Activated T-cell treated with anti-CD3 and anti-CD28 coated beads, Interleukin-2, amount 50 U/mL, for 48 hours (primary cell): ENCODE measurements at regions not wholly inside any gene's neighbourhood (a gene's known extent, or its start where the extent isn't known, plus 50 kb on each side); places are given as distances from the start of the nearest gene placed in this dataset.

Experiments used
- DNase-seq, 2 experiments: peaks; one replicate each; pipeline ENCODE4 v3.0.0-alpha.2; 2020

DNA sequence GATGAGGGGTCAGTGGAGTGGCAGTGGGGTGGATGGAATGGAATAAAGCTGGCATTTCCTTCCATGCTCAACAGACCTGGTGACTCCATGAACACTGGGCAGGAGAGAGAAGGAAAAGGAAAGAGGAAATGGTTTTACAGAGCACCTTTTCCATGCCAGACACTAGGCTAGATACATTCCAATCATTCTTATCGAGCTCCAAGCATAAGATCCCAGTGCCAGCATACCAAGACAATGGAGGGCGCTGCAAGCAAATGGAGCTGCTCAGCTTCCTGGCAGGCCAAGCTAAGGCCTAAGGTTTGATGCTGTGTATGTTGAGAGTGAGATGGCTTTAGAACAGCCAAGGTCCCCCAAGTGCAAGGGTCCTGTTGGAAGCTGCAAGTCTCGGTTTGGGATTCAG is 113.2 kb downstream of the HSPH1 start:
- no peak for DNase-seq

DNA sequence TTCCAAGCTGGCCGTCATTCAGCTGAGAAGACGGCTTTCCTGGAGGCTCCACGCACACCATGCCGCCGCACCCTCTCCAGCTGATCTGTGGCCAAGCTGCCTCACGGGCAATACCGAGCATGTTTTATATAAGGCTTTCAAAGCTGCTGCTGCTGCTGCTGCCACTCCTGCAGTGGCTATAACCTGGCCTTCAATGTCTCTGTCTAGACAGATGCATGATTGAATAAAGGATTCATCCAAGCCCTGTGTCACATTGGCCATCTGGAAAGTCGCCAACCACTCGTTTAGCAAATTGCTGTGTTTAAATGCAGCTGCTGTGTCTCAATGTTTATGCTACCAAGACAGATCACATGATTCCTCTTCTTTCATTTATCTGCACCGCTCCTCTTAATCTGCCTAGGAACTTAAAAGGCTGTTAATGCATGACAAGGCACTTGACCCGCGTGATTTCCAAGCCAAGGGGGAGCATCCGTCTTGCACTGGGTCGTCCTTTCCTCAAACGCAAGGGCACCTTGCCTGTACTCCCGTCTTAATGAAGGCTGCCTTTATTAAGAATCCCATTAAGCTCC is 114.3 kb downstream of the TEX26 start:
- DNase-seq, result no peak

DNA sequence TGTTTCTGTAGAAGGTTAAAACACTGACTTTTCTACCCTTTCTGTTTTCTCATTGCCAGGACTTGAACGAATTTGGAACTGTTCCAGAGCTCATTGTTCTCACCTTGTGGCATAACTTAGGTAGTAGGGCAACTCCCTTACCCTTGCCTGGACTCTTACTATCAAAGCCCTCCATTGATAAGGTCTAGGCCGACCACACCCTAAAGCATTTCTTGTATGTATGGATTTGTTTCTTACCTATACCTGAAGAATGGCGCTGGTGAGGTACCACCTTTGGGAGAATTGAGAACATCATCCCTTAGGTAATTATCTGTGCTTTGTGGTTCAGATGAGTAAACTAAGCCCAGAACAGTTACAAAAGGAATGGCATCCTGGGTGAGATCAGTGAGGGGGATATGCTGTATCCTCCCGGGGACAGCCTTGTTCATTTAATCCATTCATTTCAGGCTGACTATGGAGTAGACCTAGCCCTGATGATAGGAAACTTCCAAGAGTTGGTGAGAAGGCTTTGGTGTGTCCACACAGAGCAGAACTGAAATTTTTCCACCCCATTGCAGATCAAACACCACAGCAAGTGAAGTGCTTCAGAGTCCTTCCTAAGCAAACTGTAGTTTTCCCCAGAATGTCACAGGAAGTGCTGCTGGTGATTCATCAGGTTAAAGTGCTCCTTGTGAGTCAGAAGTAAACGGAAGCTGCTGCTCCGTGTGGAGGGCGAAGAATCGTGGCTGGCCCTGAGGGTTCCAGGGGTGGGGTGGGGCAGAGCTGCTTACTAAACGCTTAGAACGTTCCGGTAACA is 113.0 kb downstream of the TEX26 start:
- DNase-seq, result peak; percentile 81 to 84

DNA sequence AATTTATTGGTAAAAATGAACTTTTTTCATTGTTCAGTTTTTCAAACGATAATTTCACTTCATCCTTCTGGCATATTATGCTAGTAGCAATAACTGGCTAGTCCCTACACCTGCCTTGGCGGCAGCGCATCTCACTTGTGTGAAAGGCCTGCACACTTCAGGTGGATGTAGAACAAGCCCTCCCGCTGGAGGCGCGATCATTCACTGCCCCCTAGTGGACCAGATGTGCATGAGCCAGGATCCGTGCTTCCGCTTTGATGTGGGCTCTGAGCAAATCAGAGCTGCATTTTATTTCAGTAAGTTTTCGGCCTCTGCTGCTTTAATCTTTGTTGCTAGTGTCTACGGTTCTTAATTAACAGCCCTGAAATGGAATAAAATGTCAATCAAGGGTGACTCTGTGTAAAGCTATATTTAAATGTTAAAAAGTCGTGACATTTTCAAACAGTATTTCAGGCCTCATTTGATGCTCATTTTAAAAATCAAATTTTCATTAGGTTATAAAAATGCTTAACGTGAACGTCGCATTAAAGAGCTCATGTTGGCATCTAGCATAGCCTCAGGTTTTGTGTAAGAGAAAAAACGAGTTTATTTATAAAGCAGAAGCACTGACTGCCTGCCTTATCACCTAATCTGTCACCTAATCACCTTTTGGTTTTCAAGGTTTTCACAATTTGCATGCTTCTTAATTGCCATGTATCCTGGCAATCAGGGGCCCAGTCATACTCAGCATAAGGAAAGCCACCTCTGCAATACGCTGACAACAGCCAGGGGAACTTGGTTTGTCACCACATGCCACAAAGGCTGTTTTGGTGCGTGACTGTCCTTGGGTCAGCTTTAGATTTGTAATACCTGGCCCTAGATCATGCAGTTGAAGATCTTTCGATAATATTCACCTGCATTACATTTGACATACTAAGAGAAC is 112.2 kb downstream of the TEX26 start:
- DNase-seq, result peak; percentile 88 to 90

DNA sequence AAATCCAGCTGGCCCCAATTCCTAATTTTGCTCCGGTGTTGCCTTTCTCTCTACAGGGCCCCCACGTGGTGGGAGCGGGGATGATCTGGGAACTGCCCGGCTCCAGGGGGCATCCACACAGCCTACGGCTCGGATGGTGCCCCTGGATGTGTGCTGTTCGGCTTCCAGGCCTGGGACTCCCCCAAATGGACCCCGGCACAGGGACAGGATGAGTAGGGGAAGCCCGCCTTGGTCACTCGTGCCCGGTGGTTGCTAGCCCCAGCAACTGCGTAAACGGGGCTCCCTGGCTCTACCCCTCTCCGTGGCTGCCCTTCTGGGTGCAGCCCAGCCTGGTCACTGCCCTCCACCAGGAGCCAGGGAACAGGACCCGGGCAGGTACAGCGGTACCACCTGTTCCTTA is 111.5 kb downstream of the TEX26 start:
- DNase-seq, result no peak

DNA sequence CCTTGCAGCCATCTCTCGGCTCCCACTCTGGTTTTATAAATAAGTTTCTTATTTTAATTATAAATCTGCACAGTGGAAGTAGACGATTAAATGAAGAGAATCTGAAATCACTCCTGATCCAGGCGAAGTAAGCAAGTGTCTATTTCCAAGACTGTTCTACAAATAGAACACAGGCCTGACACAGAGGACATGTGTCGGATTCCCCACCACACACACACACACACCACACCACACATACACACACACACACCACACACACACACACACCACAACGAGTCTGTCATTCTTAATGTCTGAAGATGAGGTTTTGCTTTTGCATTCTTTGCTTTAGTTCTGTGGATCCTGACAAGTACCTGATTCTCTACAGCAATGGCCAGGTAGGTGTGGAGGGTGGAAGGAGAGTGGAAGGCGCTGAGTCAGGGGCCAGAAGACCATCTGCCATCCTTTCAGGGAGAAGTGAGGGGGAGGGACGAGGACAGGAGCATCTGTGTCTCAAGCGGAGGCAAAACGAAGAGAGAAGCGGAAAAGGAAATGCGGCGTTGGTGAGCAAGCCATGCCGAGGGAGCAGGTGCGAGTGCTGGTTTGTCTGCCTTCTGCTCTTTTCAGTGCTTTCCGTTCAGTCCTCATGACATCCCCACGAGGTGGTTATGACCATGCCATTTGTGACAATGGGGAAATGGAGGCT is 110.2 kb downstream of the TEX26 start:
- DNase-seq, result no peak

DNA sequence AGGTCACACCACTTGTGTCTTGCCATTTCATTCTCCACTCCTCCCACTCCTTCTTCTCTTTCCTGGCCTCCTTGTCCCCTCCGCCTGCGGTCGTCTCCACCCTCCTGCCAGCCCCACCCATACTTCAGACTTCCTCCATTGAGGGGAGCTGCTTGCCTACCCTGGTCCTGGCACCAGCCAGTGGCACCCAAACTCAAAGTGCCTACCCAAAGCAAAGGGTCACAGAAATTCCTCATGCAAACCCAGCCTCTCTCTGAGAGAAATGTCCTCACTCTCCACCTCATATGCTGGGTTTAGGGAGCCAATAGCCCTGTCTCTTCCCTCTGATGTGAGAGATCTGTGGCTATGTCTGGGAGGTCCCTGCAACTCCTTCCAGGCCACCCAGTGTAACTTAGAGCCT is 109.6 kb downstream of the TEX26 start:
- DNase-seq, result no peak

DNA sequence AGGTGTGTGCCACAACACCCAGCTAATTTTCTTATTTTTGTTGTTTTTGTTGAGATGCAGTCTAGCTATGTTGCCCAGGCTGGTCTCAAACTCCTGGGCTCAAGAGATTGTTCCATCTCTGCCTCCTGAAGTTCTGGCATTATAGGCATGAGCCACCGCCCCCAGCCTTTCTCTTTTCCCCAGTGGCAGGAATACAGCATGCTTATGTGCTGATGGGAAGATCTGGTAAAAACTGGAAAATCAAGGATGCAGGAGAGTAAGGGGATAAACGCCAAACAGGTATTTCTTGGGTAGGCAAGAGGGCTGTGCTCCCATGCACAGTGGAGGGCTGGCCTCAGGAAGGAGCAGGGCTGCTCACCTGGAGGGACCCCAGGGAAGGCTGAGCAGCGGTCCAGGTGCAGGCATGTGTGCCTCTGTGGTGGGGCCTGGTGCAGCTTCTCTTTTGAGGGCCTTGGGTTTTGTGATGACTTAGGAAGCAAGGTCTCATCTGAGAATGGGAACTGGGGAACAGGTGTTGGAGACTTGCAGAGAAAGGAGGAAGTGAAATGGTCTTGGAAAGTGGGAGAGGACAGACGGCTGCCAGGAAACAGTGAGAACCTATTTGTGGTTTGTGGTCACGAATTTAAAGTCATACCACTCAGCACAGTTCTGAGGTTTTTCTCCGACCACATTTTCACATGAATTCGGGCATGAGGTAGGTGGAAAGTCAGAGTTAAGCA is 106.5 kb downstream of the TEX26 start:
- peak; percentile 51 to 57 for DNase-seq

DNA sequence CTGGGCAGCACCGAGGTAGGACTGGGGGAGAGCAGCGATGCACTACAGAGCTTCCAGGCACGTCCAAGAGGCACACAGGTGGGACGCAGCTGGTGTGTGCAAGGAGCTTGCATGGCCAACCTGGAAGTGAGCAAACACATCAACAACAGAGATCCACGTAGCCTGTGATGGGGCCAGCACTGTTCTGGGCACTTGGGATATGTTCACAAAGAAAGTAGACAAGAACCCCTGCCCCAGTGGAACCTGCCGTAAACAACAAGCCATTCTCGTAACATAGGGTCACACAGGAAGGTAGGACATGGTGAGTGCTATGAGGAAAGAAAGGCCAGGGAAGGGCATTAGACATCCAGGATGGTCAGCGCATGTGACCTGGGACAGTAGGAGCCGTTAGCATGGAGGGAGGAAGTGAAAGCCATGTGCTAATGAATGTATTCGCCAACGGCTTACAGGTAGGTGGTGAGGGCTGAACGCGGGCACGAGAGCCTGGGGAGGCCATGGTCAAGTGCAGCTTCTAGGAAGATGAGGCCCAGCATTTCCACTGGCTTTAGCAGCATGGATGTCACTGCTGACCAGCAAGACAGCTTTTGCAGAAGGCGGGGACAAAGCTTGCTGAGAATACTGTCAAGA is 105.5 kb downstream of the TEX26 start:
- DNase-seq, result no peak

DNA sequence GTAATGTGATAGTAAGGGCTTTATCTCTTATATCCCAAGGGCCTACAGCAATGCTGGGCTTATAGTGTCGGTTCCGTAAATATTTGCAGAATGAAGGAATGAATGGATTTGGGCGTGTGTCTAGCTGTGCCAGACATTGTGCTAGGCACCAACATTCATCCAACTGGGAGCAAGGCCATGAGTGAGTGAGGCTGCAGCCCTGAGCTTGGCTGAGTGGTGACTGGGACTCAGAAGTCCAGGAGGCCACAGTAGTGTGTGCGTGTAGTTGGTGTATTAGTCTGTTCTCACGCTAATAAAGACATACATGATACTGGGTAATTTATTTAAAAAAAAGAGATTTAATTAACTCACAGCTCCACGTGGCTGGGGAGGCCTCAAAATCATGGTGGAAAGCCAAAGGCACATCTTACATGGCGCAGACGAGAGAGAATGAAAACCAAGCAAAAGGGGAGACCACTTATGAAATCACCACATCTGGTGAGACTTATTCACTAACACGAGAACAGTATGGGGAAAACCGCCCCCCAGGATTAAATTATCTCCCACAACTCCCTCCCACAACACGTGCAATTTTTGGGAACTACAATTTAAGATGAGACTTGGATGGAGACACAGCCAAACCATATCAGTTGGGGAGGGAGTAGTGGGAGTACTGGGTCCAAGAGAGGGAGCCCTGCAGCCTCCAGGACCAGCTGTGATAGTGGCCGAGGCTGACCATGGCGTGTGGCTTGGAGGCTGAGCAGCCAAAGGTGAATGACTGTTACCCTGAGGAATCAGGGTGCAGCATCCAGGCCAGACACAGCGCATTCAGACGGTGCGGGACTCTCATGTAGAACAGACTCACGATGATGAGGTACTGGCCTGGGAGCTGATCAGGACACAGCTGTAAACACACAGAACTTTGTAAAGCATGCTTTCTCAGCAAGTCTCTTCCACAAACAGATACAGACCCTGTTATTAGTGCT is 104.6 kb downstream of the TEX26 start:
- DNase-seq, result no peak

DNA sequence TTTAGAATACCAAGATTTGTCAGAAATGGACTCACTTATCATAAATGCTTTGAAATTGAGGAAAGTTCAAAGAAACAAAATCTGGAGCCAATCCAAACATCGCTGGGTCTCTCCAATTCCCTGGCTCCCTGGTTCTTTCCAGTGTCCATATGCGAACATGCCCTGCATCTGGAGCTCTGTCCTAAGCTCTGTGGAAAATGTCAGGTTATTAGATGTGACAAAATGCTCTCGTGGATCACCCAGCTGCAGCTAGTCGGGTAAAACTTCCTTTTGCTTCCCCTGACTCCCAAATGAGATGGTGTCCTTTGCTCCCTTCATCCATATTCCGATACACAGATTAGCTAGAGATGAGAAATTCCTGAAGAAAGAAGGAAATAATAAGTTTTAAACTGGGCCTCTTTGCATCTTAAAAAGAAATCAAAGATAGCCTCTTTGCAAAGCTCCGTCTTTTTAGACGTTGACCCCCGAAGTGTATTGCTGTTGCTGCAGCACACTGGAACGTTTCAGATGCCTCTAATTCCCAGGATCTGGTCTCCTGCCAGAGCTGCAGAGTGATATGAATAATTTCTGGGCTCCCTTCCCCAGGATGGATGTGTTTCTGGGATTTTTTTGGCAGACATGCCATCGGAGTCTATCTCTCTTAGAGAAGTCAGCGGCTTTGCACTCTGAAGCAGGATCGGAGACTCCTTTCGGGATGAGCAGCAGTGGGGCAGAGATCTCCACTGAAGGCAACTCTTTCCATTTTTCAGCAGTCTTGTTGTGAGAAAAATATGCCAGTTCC is 102.9 kb downstream of the TEX26 start:
- no peak for DNase-seq

DNA sequence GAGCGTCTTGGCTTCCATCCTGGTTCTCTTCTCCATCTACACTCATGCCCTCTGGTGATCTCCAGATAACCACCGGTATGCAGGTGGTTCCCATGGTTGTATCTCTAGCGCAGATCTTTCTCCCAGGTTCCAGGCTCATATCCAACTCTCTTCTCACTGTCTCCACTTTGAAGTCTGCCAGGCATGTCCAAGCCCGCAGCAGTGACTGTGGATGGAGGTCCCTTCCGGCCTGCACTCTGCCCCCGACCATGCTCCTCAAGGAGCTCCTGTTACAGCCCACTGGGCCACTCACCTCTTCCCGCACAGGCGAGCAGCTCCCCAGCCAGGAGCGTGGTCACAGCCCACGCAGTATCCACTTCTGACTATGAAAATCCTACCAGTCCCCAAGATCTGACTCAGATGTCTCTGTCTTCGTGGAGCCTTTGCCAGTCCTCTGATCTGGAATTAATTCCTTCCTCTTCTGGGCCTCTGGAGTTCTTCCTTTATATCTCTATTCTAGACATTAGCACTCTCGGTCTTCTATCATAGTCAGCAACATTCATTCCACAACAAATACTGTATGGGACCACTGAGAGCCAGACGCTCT is 100.2 kb downstream of the TEX26 start:
- no peak for DNase-seq

DNA sequence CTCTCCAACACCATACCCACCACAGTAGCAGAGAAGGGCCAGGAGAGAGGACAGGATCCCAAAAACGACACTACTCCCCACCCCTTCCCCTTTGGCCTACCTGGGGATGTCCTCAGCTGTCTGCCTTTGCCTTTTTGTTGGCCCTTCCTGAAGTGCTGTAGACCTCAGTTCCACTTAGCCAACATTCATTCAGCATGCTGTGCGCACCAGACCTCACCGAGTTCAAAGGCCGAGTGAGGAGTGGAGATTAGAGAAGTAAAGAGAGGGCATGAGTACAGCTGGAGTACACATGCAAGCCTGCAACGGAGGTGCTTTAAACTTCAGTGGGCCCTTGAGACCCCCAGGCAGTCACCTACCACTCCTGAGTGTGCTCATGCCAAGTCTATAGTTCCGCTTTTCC is 99.0 kb downstream of the TEX26 start:
- DNase-seq, result no peak

DNA sequence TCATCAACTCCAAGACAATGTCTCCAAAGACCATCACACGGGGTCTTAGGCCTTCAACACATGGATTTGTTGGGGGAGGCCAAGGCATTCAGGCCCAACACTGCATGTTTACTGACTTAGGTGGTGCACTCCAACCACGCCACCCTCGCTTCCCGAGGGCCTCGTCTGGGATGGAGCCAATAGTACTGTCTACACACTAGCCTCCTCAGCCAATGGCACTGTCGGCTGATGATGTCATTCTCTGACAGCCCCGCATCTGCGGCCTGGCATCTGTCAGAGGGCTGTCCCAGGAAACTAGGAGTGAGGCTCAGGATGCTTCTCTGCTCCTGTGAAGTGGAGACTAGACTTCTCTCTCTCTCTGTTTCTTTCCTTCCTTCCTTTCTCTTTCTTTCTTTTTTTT is 96.6 kb downstream of the TEX26 start:
- no peak for DNase-seq

DNA sequence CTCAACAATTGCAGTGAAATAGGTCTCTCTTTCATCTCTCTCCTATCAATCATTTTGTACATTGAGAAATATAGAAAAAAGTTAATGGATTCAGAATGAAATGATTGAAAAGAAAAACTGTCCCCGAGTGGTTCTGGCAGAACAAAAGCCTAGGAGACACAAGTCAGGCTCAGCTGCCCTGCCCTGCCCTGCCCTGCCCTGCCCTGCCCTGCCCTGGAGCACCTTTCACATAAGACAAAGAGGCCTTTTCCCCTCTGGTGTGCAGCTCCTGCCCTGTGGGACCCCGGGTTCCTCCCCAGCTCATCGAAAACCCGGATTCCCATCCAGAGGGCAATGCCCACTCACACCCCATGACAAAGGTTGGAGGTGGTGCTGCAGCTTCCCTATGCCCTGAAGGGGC is 94.7 kb downstream of the TEX26 start:
- no peak for DNase-seq
